Esophagus muscularis mucosa (tissue), 4 donors: ENCODE measurements at regions not wholly inside any gene's neighbourhood (a gene's known extent, or its start where the extent isn't known, plus 50 kb on each side); places are given as distances from the start of the nearest gene placed in this dataset.

Experiments used
- EP300 ChIP-seq: sonication (generic); formaldehyde crosslinking; IDR thresholded peaks from one replicate; pipeline ENCODE4 v1.6.1; 2017; ENCODE audit warnings: antibody characterized with exemption
- POLR2A ChIP-seq: fragments of 450-650 bp; IDR thresholded peaks from one replicate; pipeline ENCODE4 v1.6.1; 2017; ENCODE audit warnings: antibody characterized with exemption, moderate library complexity, mild to moderate bottlenecking, low read depth
- POLR2AphosphoS5 ChIP-seq, 2 donors: sonication (generic); formaldehyde crosslinking; IDR thresholded peaks; one replicate each; pipeline ENCODE4 v1.6.1; 2017; ENCODE audit warnings: antibody characterized with exemption in 2 of 2
- TF ChIP-seq, protein P1 (sequence below), 3 experiments: fragments of 200-600 bp in 2 of 3; fragments of 450-650 bp in 1 of 3; sonication (generic) in 2 of 3; IDR thresholded peaks; one replicate each; pipeline ENCODE4 v1.5.1; 2017 to 2019; ENCODE audit warnings: antibody characterized with exemption in 3 of 3, mild to moderate bottlenecking in 2 of 3, moderate library complexity in 1 of 3

GRCh38 chr5:44225231-44226160 lies 163.7 kb downstream of the FGF10 start:
- TF ChIP-seq, protein P1, sequence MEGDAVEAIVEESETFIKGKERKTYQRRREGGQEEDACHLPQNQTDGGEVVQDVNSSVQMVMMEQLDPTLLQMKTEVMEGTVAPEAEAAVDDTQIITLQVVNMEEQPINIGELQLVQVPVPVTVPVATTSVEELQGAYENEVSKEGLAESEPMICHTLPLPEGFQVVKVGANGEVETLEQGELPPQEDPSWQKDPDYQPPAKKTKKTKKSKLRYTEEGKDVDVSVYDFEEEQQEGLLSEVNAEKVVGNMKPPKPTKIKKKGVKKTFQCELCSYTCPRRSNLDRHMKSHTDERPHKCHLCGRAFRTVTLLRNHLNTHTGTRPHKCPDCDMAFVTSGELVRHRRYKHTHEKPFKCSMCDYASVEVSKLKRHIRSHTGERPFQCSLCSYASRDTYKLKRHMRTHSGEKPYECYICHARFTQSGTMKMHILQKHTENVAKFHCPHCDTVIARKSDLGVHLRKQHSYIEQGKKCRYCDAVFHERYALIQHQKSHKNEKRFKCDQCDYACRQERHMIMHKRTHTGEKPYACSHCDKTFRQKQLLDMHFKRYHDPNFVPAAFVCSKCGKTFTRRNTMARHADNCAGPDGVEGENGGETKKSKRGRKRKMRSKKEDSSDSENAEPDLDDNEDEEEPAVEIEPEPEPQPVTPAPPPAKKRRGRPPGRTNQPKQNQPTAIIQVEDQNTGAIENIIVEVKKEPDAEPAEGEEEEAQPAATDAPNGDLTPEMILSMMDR (IDR thresholded peaks at IDR 0.05) = no peak
- TF ChIP-seq EP300 = no peak
- TF ChIP-seq POLR2A = no peak
- no peak for TF ChIP-seq POLR2AphosphoS5 (IDR thresholded peaks at IDR 0.05)
